ENCODE measurements at regions not wholly inside any gene's neighbourhood (a gene's known extent, or its start where the extent isn't known, plus 50 kb on each side); places are given as distances from the start of the nearest gene placed in this dataset.

DNA sequence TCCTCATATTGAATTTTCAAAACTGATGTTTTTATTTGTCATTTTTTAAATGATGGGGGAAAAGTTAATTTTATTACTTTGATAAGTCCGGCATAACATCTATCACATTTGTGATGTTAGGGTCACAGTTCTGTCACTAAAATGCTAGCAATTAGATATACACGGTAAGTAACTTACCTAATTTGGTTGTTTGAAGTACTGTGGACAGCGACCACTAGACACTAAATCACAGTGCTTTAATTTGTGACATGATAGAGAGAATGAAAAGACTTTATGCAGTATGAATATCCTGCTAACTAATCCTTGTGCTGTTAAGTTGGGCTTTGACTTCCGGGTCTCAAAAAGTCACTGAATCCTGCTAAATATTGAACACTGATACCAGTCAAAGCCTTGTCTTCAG lies 857.3 kb upstream of the KCND2 start:
- Histone ChIP-seq H2AFZ (ENCODE audit: control insufficient read depth, low read depth, low read length) (no peak overlapping the region), H4K20me1 (ENCODE audit: control insufficient read depth, insufficient read depth) (no peaks in the 10 kb centered on the region), H3K79me2 (ENCODE audit: control insufficient read depth, insufficient read depth, low read length) (no peaks in the 10 kb centered on the region), H3K4me2 (ENCODE audit: control insufficient read depth, insufficient read depth) (no peak overlapping the region), H3K4me1 (ENCODE audit: control insufficient read depth, insufficient read depth, low read length) (no peaks in the 10 kb centered on the region), H3K9me3 (replicated peaks; ENCODE audit: control insufficient read depth, insufficient read depth, low read length) (no peaks in the 10 kb centered on the region), H3K4me3 (no peak overlapping the region), H3K9ac (ENCODE audit: control insufficient read depth, insufficient read depth, low read length) (no peak overlapping the region), H3K27ac (ENCODE audit: control insufficient read depth, insufficient read depth) (no peak overlapping the region), H3K27me3 (replicated peaks in 1 of 2; ENCODE audit: control insufficient read depth in 2 of 2, insufficient read depth in 2 of 2, low read length in 1 of 2) (no peaks in the 10 kb centered on the region), H3K36me3 (ENCODE audit: control insufficient read depth in 2 of 2, insufficient read depth in 2 of 2, low read length in 1 of 2) (no peaks in the 10 kb centered on the region)
- WGBS (ENCODE audit: insufficient coverage, insufficient replicate concordance, low lambda C conversion rate, missing lambda C conversion rate): 29% methylated on average over 4 of the region's 4 CpGs
- in situ Hi-C loops (cut with MboI) (no loop called here), intact Hi-C loops (cut with micrococcal nuclease; ENCODE audit: unreplicated experiment) (no loop called here)
- ChIA-PET POLR2A (no interaction called here), CTCF (no interaction called here), SMC1A (ENCODE audit: uncharacterized antibody, unreplicated experiment) (no interaction called here), RAD21 (ENCODE audit: unreplicated experiment) (no interaction called here)
- DNase-seq (ENCODE audit: low read depth, low spot score): no peak
- BruUV-seq (replicated peaks): no TSS peak
- TF ChIP-seq YY1 (IDR thresholded peaks at IDR 0.05; ENCODE audit: low read depth, low read length) (no peak), NFIC (IDR thresholded peaks at IDR 0.05; ENCODE audit: low read depth, low read length) (no peak)
- no peak for FAIRE-seq
- ATAC-seq: no peak

DNA sequence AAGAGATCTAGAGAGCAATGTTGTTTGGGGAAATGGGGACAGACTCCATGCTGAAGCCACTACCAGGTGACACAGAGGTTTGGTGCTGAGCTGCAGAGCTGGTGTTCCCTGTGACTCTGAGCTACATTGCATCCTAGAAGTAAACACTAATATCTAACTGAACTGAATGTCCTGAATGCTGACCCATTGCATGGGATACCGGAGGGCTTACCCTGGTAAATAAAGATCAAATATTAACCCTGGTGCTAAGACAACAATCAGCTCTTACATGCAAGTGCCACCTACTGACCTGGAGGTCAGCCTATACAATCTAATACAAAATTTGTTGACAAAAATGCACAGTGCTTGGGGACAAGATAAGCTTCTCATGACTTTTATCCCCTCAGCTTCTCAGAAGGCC lies 851.3 kb upstream of the KCND2 start:
- TF ChIP-seq, protein P1, sequence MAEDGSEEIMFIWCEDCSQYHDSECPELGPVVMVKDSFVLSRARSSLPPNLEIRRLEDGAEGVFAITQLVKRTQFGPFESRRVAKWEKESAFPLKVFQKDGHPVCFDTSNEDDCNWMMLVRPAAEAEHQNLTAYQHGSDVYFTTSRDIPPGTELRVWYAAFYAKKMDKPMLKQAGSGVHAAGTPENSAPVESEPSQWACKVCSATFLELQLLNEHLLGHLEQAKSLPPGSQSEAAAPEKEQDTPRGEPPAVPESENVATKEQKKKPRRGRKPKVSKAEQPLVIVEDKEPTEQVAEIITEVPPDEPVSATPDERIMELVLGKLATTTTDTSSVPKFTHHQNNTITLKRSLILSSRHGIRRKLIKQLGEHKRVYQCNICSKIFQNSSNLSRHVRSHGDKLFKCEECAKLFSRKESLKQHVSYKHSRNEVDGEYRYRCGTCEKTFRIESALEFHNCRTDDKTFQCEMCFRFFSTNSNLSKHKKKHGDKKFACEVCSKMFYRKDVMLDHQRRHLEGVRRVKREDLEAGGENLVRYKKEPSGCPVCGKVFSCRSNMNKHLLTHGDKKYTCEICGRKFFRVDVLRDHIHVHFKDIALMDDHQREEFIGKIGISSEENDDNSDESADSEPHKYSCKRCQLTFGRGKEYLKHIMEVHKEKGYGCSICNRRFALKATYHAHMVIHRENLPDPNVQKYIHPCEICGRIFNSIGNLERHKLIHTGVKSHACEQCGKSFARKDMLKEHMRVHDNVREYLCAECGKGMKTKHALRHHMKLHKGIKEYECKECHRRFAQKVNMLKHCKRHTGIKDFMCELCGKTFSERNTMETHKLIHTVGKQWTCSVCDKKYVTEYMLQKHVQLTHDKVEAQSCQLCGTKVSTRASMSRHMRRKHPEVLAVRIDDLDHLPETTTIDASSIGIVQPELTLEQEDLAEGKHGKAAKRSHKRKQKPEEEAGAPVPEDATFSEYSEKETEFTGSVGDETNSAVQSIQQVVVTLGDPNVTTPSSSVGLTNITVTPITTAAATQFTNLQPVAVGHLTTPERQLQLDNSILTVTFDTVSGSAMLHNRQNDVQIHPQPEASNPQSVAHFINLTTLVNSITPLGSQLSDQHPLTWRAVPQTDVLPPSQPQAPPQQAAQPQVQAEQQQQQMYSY (CRISPR knock-in tag; IDR thresholded peaks at IDR 0.05): no peak
- TF ChIP-seq SMAD5 (IDR thresholded peaks at IDR 0.05; ENCODE audit: low read depth): no peak
- TF ChIP-seq SMAD1 (IDR thresholded peaks at IDR 0.05; ENCODE audit: low read depth, partially characterized antibody): no peak
- no peaks in the 10 kb centered on the region for H3K4me1 ChIP-seq (ENCODE audit: control insufficient read depth, insufficient read depth, low read length)

More for the DNA sequence above, 851.3 kb upstream of the KCND2 start:
- Histone ChIP-seq H3K36me3 (ENCODE audit: control insufficient read depth in 2 of 2, insufficient read depth in 2 of 2, low read length in 1 of 2) (no peaks in the 10 kb centered on the region), H3K79me2 (ENCODE audit: control insufficient read depth, insufficient read depth, low read length) (no peaks in the 10 kb centered on the region), H3K4me3 (no peak overlapping the region), H4K20me1 (ENCODE audit: control insufficient read depth, insufficient read depth) (no peaks in the 10 kb centered on the region), H2AFZ (ENCODE audit: control insufficient read depth, low read depth, low read length) (no peak overlapping the region), H3K4me2 (ENCODE audit: control insufficient read depth, insufficient read depth) (no peak overlapping the region), H3K27ac (ENCODE audit: control insufficient read depth, insufficient read depth) (no peak overlapping the region), H3K9ac (ENCODE audit: control insufficient read depth, insufficient read depth, low read length) (no peak overlapping the region), H3K9me3 (replicated peaks; ENCODE audit: control insufficient read depth, insufficient read depth, low read length) (no peaks in the 10 kb centered on the region), H3K27me3 (replicated peaks in 1 of 2; ENCODE audit: control insufficient read depth in 2 of 2, insufficient read depth in 2 of 2, low read length in 1 of 2) (no peaks in the 10 kb centered on the region)
- POLR2A ChIA-PET: no interaction called here
- intact Hi-C loops (cut with micrococcal nuclease; ENCODE audit: unreplicated experiment) (no loop called here), in situ Hi-C loops (cut with MboI) (no loop called here)
- no peak for ATAC-seq
- SMC1A ChIA-PET (ENCODE audit: uncharacterized antibody, unreplicated experiment): no interaction called here
- WGBS (ENCODE audit: insufficient coverage, insufficient replicate concordance, low lambda C conversion rate, missing lambda C conversion rate): 0% methylated on average over 1 of the region's 1 CpG
- no peak for DNase-seq (ENCODE audit: low read depth, low spot score)
- RAD21 ChIA-PET (ENCODE audit: unreplicated experiment): no interaction called here
- no peak for FAIRE-seq
- BruUV-seq (replicated peaks): no TSS peak
- CTCF ChIA-PET: interaction anchor here (0.6 kb wide), 1 partner anchor 988 kb away, joined by 6 read pairs; no protein-coding TSS in a partner anchor
